Astrocyte of the cerebellum (primary cell): ENCODE measurements at regions not wholly inside any gene's neighbourhood (a gene's known extent, or its start where the extent isn't known, plus 50 kb on each side); places are given as distances from the start of the nearest gene placed in this dataset.

Experiments
- DNase-seq: peaks from one replicate; pipeline ENCODE4 v3.0.0-alpha.2; 2011; ENCODE audit warnings: low read depth
- H3K4me3 ChIP-seq: 2 replicates; pipeline ENCODE4 v1.5.1; 2011; ENCODE audit warnings: mild to moderate bottlenecking, low read depth, low read length, moderate library complexity
- in situ Hi-C: cut with HindIII; loops from 2 replicates; pipeline ENCODE4 v1.10.0; 2017; ENCODE audit warnings: low sequenced_read_pairs
- TF ChIP-seq, protein P1 (sequence below): IDR thresholded peaks from 2 replicates; pipeline ENCODE4 v1.5.1; 2012; ENCODE audit warnings: low read length, low read depth, moderate library complexity, mild to moderate bottlenecking; ENCODE audit errors: missing control alignments

DNA sequence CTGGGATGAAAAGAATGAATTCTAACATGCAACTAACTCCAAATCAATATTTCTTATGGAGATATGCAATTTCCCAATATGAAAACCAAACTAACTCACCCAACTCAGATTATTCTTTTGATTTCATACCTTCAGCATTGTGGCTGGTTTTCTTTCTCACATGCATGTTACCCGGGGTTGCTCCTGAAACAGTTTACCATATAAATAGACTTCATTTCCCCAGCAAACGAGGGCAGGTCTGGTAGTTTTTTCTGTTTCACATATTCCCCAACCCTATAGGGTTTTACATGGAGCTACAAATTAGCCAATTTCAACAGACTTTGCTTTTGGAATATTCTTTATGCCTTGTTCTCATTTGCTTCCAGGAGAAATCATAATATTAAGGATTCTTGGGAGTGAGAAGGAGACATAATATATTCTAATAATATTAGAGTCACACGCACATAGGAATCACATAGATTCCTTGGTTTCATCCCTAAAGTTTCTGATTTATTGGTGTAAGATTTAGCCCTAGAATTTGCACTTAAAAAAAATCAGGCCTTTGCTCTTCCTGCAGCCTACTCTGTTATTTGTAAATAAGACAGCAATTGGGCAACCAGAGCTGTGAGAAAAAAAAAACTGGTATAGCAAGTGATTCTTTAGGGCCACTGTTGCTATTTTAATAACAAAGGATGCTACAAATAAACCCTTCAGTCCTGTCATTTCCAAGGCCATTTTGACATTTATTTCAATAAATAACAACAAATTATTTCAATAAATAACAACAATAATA lies 60.3 kb upstream of the FAM20A start:
- TF ChIP-seq, protein P1, sequence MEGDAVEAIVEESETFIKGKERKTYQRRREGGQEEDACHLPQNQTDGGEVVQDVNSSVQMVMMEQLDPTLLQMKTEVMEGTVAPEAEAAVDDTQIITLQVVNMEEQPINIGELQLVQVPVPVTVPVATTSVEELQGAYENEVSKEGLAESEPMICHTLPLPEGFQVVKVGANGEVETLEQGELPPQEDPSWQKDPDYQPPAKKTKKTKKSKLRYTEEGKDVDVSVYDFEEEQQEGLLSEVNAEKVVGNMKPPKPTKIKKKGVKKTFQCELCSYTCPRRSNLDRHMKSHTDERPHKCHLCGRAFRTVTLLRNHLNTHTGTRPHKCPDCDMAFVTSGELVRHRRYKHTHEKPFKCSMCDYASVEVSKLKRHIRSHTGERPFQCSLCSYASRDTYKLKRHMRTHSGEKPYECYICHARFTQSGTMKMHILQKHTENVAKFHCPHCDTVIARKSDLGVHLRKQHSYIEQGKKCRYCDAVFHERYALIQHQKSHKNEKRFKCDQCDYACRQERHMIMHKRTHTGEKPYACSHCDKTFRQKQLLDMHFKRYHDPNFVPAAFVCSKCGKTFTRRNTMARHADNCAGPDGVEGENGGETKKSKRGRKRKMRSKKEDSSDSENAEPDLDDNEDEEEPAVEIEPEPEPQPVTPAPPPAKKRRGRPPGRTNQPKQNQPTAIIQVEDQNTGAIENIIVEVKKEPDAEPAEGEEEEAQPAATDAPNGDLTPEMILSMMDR = no peak
- in situ Hi-C loops = no loop called here
- no peak overlapping the region for H3K4me3 ChIP-seq

DNA sequence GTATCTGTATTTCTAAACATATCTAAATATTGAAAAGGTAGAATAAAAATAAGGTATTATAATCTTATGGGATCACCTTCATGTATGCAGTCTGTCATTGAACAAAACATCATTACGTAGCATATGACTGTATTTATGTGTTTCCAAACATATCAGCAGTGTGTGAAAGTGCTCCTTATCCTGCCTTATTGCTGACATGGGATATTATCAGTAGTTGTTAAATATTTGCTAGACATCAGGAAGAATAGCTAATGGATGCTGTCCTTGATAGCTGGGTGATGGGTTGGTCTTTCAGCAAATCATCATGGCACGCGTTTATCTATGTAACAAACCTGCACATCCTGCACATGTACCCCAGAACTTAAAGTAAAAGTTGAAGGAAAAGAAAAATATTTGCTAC lies 59.1 kb upstream of the FAM20A start:
- TF ChIP-seq, protein P1 = no peak
- no peak for DNase-seq
- in situ Hi-C loops = no loop called here
- H3K4me3 ChIP-seq = no peak overlapping the region

More for the DNA sequence above, 60.3 kb upstream of the FAM20A start:
- DNase-seq = no peak

DNA sequence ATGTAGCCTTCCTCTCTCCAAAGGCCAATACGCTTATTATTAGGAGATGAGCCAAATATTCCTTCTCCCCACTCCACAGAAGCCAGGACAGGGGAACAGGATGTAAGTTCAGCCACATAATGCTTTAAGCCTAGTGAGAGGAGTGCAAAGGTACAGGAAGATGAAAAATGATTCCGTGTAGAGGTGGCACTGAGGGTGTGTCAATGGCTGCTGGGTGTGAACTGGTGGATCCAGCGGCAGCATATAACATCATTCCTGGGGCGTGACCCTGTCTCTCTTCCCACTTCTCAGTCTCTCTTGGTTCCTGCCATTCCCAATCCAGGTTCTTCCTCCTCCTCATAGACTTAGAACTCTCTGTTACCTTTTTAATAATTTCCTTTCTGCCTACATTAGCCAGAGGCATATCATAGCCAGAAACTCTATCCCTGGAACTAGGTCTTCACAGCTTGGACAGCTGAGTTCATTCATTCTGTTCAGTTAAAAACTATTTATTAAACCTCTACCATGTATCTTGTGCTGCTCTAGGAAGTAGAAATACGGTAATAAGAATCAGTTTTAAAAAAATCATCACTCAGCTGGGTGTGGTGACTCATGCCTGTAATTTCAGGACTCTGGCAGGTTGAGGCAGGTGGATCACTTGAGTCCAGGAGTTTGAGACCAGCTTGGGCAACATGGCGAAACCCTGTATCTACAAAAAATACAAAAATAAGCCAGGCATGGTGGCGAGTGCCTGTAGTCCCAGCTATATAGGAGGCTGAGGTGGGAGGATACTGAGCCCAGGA lies 58.0 kb upstream of the FAM20A start:
- in situ Hi-C loops = no loop called here
- DNase-seq = no peak

DNA sequence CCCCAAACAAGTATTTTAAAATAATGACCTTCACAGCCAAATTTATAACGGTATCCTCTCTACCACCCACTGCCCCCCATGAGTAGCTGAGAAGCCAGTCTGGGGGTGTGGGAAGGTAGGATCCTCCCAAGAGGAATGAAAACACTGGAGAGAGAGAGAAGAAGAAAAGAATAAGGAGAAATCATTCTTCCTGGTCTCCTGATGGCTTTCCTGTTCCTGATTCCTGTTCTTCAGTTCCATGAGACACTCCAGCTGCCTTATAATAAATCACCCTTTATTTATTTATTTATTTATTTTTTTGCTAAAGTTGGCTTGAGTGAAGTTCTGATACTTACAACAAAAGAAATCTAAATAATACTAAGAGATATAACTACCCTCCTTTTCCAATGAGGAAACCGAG lies 56.4 kb upstream of the FAM20A start:
- in situ Hi-C loops = no loop called here

More for the DNA sequence above, 58.0 kb upstream of the FAM20A start:
- H3K4me3 ChIP-seq = no peak overlapping the region
- TF ChIP-seq, protein P1 = no peak

DNA sequence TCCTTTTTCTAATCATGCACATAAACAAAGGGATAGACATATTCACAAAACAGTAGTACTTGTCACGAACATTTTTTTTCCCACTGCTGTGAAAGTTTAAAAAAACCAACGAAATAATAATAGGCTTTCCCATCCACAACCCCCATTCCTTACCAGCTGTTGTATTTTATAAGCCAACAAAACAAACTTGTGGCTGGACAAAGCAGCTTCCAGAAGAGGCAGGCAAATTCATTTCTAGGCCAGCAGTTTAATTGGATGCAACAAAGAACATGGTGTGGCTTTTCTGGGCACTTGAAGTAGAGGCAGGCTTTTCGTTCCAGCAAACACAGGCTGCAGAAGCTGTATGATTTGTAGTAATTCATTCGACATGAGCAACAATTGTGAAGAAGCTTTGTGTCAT lies 56.0 kb upstream of the FAM20A start:
- TF ChIP-seq, protein P1 = no peak
- DNase-seq = no peak
- H3K4me3 ChIP-seq = no peak overlapping the region
- in situ Hi-C loops = no loop called here

More for the DNA sequence above, 56.4 kb upstream of the FAM20A start:
- TF ChIP-seq, protein P1 = no peak
- no peak overlapping the region for H3K4me3 ChIP-seq
- no peak for DNase-seq

DNA sequence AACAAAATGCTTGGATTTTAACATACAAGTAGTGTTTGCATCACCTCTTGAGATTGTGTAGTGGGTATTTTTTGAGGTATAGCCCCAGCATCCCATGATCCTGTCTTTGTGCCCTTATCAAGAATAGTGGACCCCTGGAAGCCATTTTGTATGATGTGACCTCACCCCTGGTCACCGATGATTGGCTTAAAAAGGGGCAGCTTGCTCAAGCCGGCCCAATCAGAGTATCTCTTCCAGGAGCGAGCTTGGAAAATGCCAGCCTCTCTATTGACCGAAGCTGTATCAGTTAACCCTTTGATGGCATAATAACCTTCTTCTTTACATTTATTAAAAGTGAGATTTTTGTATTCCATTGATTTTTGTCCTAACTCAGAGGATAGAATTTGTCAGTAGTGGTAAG lies 55.5 kb upstream of the FAM20A start:
- H3K4me3 ChIP-seq = no peak overlapping the region
- TF ChIP-seq, protein P1 = no peak
- DNase-seq = no peak
- in situ Hi-C loops = no loop called here
